GM12878 (cell line): ENCODE measurements at regions not wholly inside any gene's neighbourhood (a gene's known extent, or its start where the extent isn't known, plus 50 kb on each side); places are given as distances from the start of the nearest gene placed in this dataset.

Source experiments
- ATAC-seq: fragments of 200-7000 bp; cut with Tn5 transposase; 3 replicates; pipeline ENCODE4 v1.9.1; 2020; ENCODE audit warnings: mild to moderate bottlenecking, moderate library complexity
- BruUV-seq: library from RNA; stranded (reverse); fragments of 400-500 nt; replicated peaks from 2 replicates; lab custom pipeline; 2021; lab: Mats Ljungman, UMichigan
- CTCF ChIA-PET: fragments of 300-600 bp; sonication (Branson Sonifier 250); formaldehyde crosslinking; extraction: SDS; loops from one replicate; lab custom pipeline; 2021; ENCODE audit warnings: inconsistent platforms; lab: Yijun Ruan, JAX
- POLR2A ChIA-PET: fragments of 350-600 bp; formaldehyde crosslinking; extraction: SDS; loops from one replicate; lab custom pipeline; 2021; ENCODE audit warnings: inconsistent platforms; lab: Charles Lee
- RAD21 ChIA-PET: fragments of 300-600 bp; sonication (Branson Sonifier 250); formaldehyde crosslinking; loops from one replicate; lab custom pipeline; 2023; ENCODE audit warnings: antibody characterized with exemption; ENCODE audit not compliant: unreplicated experiment; lab: Charles Lee
- SMC1A ChIA-PET: fragments of 300-600 bp; sonication (Branson Sonifier 250); formaldehyde crosslinking; loops from one replicate; lab custom pipeline; 2023; ENCODE audit not compliant: unreplicated experiment, uncharacterized antibody; lab: Charles Lee
- DNase-seq: peaks from one replicate; pipeline ENCODE4 v3.0.0-alpha.2; 2011; ENCODE audit warnings: low read depth, low spot score
- FAIRE-seq: peaks from 3 replicates; lab custom pipeline; 2011; peaks lifted over from hg19 to GRCh38; lab: Jason Lieb, UNC
- H2AFZ ChIP-seq: 2 replicates; pipeline ENCODE4 v1.6.0; 2011; ENCODE audit warnings: low read depth, low read length, control low read depth; ENCODE audit not compliant: control insufficient read depth
- H3K27ac ChIP-seq: 2 replicates; pipeline ENCODE4 v1.5.1; 2011; ENCODE audit warnings: control low read depth; ENCODE audit not compliant: control insufficient read depth, insufficient read depth
- H3K27me3 ChIP-seq, 2 experiments: replicated peaks in 1 of 2; 2 replicates each; pipeline versions ENCODE4 v1.6.0 to v1.6.1; 2011; ENCODE audit warnings: low read length in 1 of 2; ENCODE audit not compliant: control insufficient read depth in 2 of 2, insufficient read depth in 2 of 2
- H3K36me3 ChIP-seq, 2 experiments: 2 replicates each; pipeline ENCODE4 v1.5.1; 2011; ENCODE audit warnings: low read length in 1 of 2; ENCODE audit not compliant: control insufficient read depth in 2 of 2, insufficient read depth in 2 of 2
- H3K4me1 ChIP-seq: 2 replicates; pipeline ENCODE4 v1.6.1; 2011; ENCODE audit warnings: mild to moderate bottlenecking, low read length, moderate library complexity, mixed read lengths; ENCODE audit not compliant: control insufficient read depth, insufficient read depth
- H3K4me2 ChIP-seq: 2 replicates; pipeline ENCODE4 v1.6.0; 2011; ENCODE audit warnings: control low read depth; ENCODE audit not compliant: control insufficient read depth, insufficient read depth
- H3K4me3 ChIP-seq: fragments of 200-600 bp; sonication (generic); 2 replicates; pipeline ENCODE4 v1.5.1; 2016
- H3K79me2 ChIP-seq: 2 replicates; pipeline ENCODE4 v1.6.0; 2011; ENCODE audit warnings: low read length; ENCODE audit not compliant: control insufficient read depth, insufficient read depth
- H3K9ac ChIP-seq: 2 replicates; pipeline ENCODE4 v1.8.0; 2011; ENCODE audit warnings: low read length, control low read depth, mixed read lengths; ENCODE audit not compliant: control insufficient read depth, insufficient read depth
- H3K9me3 ChIP-seq: replicated peaks from 3 replicates; pipeline ENCODE4 v1.5.1; 2011; ENCODE audit warnings: mild to moderate bottlenecking, low read length; ENCODE audit not compliant: control insufficient read depth, insufficient read depth
- H4K20me1 ChIP-seq: 2 replicates; pipeline ENCODE4 v1.6.0; 2011; ENCODE audit not compliant: control insufficient read depth, insufficient read depth
- ATF7 ChIP-seq: fragments of 450-650 bp; IDR thresholded peaks from 2 replicates; pipeline ENCODE4 v1.6.1; 2016; ENCODE audit warnings: low read depth, mild to moderate bottlenecking
- CBFB ChIP-seq: IDR thresholded peaks from 2 replicates; pipeline ENCODE4 v1.6.1; 2016; ENCODE audit warnings: antibody characterized with exemption, low read depth
- ETV6 ChIP-seq, 2 experiments: fragments of 450-650 bp in 1 of 2; IDR thresholded peaks in 1 of 2; conservative IDR thresholded peaks in 1 of 2; 2 replicates each; pipeline ENCODE4 v1.6.1; 2014; ENCODE audit warnings: antibody characterized with exemption in 1 of 2, borderline replicate concordance in 1 of 2, low read depth in 1 of 2, mild to moderate bottlenecking in 1 of 2, moderate library complexity in 1 of 2
- FOXM1 ChIP-seq: IDR thresholded peaks from 2 replicates; pipeline ENCODE4 v1.6.1; 2012; ENCODE audit warnings: low read depth, mild to moderate bottlenecking, inconsistent platforms, low read length, moderate library complexity
- NFIC ChIP-seq: IDR thresholded peaks from 2 replicates; pipeline ENCODE4 v1.6.1; 2012; ENCODE audit warnings: low read depth, mild to moderate bottlenecking, inconsistent platforms, low read length, moderate library complexity
- NFXL1 ChIP-seq: fragments of 450-650 bp; IDR thresholded peaks from 2 replicates; pipeline ENCODE4 v1.6.1; 2017; ENCODE audit warnings: antibody characterized with exemption, mild to moderate bottlenecking, borderline replicate concordance
- PAX5 ChIP-seq: IDR thresholded peaks from 2 replicates; pipeline ENCODE4 v1.6.1; 2011; ENCODE audit warnings: low read depth, low read length, borderline replicate concordance
- RCOR1 ChIP-seq: conservative IDR thresholded peaks from 2 replicates; pipeline ENCODE4 v1.6.1; 2012; ENCODE audit warnings: low read depth, low read length, improper control_type of control experiment
- REST ChIP-seq: IDR thresholded peaks from 2 replicates; pipeline ENCODE4 v1.6.1; 2012; ENCODE audit warnings: mild to moderate bottlenecking, low read depth, low read length
- SPI1 ChIP-seq: IDR thresholded peaks from 2 replicates; pipeline ENCODE4 v1.6.1; 2011; ENCODE audit warnings: low read depth, mild to moderate bottlenecking, low read length, moderate library complexity, borderline replicate concordance; ENCODE audit not compliant: insufficient read depth
- SREBF2 ChIP-seq: IDR thresholded peaks from 2 replicates; pipeline ENCODE4 v1.6.1; 2012; ENCODE audit warnings: mild to moderate bottlenecking, low read length
- TCF3 ChIP-seq: IDR thresholded peaks from 2 replicates; pipeline ENCODE4 v1.6.1; 2012; ENCODE audit warnings: low read depth, mild to moderate bottlenecking, low read length, borderline replicate concordance; ENCODE audit not compliant: insufficient read depth
- TCF7 ChIP-seq: IDR thresholded peaks from 2 replicates; pipeline ENCODE4 v1.6.1; 2014; ENCODE audit warnings: antibody characterized with exemption, borderline replicate concordance
- USF1 ChIP-seq: IDR thresholded peaks from 2 replicates; pipeline ENCODE4 v1.6.1; 2011; ENCODE audit warnings: borderline replicate concordance, low read depth, mild to moderate bottlenecking, moderate library complexity, mixed read lengths, low read length; ENCODE audit not compliant: insufficient read depth; ENCODE audit errors: extremely low read length
- ZNF207 ChIP-seq: fragments of 450-650 bp; IDR thresholded peaks from 2 replicates; pipeline ENCODE4 v1.6.1; 2014; ENCODE audit warnings: antibody characterized with exemption, mild to moderate bottlenecking, borderline replicate concordance
- ZSCAN29 ChIP-seq: fragments of 450-650 bp; IDR thresholded peaks from 2 replicates; pipeline ENCODE4 v1.6.1; 2017; ENCODE audit warnings: mild to moderate bottlenecking, moderate library complexity
- WGBS: methylation state at CpG from one replicate; pipeline ENCODE4 v1.1.6; 2016; ENCODE audit warnings: low lambda C conversion rate; ENCODE audit not compliant: insufficient replicate concordance, insufficient coverage; ENCODE audit errors: missing lambda C conversion rate; 5-methylcytosine and 5-hydroxymethylcytosine counted together
- in situ Hi-C: fragments of 300-500 bp; cut with MboI; formaldehyde crosslinking; loops from 9 replicates; pipeline ENCODE4 v1.14.3; 2018; ENCODE audit warnings: mixed read lengths
- intact Hi-C: fragments of 100-400 bp; cut with micrococcal nuclease; formaldehyde crosslinking; loops from one replicate; pipeline ENCODE4 v1.14.2; 2022; ENCODE audit not compliant: unreplicated experiment

GRCh38 chr3:30548600-30548999, 57.8 kb upstream of the TGFBR2 start:
- Histone ChIP-seq H2AFZ (no peak overlapping the region), H3K4me2 (no peak overlapping the region)

GRCh38 chr3:30549600-30549999, 56.8 kb upstream of the TGFBR2 start:
- FAIRE-seq: no peak
- no peak overlapping the region for H3K4me3 ChIP-seq
- ChIA-PET SMC1A (no interaction called here), RAD21 (no interaction called here), CTCF (no interaction called here), POLR2A (no interaction called here)
- intact Hi-C loops: no loop called here
- H3K9ac ChIP-seq: no peak overlapping the region
- in situ Hi-C loops: no loop called here
- no peak for DNase-seq
- no peaks in the 10 kb centered on the region for H3K4me1 ChIP-seq
- H4K20me1 ChIP-seq: no peaks in the 10 kb centered on the region
- ATAC-seq: no peak
- 46% methylated on average over 4 of the region's 4 CpGs for WGBS
- H3K36me3 ChIP-seq: no peaks in the 10 kb centered on the region
- H3K79me2 ChIP-seq: no peaks in the 10 kb centered on the region
- H2AFZ ChIP-seq: no peak overlapping the region
- no peaks in the 10 kb centered on the region; the same call in 2 of the 3 replicates for H3K9me3 ChIP-seq
- no peaks in the 10 kb centered on the region; a peak in 1 of 4 replicates for H3K27me3 ChIP-seq
- H3K4me2 ChIP-seq: no peak overlapping the region
- H3K27ac ChIP-seq: no peak overlapping the region
- BruUV-seq: no TSS peak
- TF ChIP-seq TCF3: no peak
- no peak for TF ChIP-seq ATF7
- no peak for TF ChIP-seq NFIC
- no peak for TF ChIP-seq ZSCAN29
- TF ChIP-seq SREBF2: no peak
- TF ChIP-seq NFXL1: no peak
- TF ChIP-seq PAX5: no peak
- no peak for TF ChIP-seq SPI1
- no peak for TF ChIP-seq ZNF207
- TF ChIP-seq REST: no peak
- TF ChIP-seq USF1: no peak
- no peak for TF ChIP-seq TCF7
- TF ChIP-seq ETV6 (conservative IDR thresholded peaks at IDR 0.05 in 1 of 2, IDR thresholded peaks at IDR 0.05 in 1 of 2; ENCODE audit: borderline replicate concordance in 1 of 2, low read depth in 1 of 2): no peak

More at GRCh38 chr3:30548600-30548999, 57.8 kb upstream of the TGFBR2 start:
- in situ Hi-C loops: no loop called here
- Histone ChIP-seq H4K20me1 (no peaks in the 10 kb centered on the region), H3K79me2 (no peaks in the 10 kb centered on the region), H3K4me1 (no peaks in the 10 kb centered on the region), H3K36me3 (no peaks in the 10 kb centered on the region), H3K27me3 (no peaks in the 10 kb centered on the region; a peak in 1 of 4 replicates), H3K9me3 (no peaks in the 10 kb centered on the region; the same call in 2 of the 3 replicates), H3K27ac (no peak overlapping the region), H3K9ac (no peak overlapping the region), H3K4me3 (no peak overlapping the region)
- FAIRE-seq (no peak), DNase-seq (no peak), ATAC-seq (peak; percentile 86)
- RAD21 ChIA-PET: no interaction called here
- intact Hi-C loops: no loop called here
- no TSS peak for BruUV-seq
- POLR2A ChIA-PET: no interaction called here
- SMC1A ChIA-PET: no interaction called here
- CTCF ChIA-PET: no interaction called here
- TF ChIP-seq FOXM1 (no peak), RCOR1 (no peak), CBFB (no peak), ATF7 (no peak)
- WGBS: 28% methylated on average over 3 of the region's 3 CpGs
